GM12891 (cell line): ENCODE measurements at regions not wholly inside any gene's neighbourhood (a gene's known extent, or its start where the extent isn't known, plus 50 kb on each side); places are given as distances from the start of the nearest gene placed in this dataset.

ENCODE experiments used
- PAX5 ChIP-seq: IDR thresholded peaks from 2 replicates; pipeline ENCODE4 v1.6.1; 2011; ENCODE audit warnings: low read length, moderate library complexity, mild to moderate bottlenecking; ENCODE audit not compliant: insufficient read depth, severe bottlenecking
- POLR2A ChIP-seq: IDR thresholded peaks from 2 replicates; pipeline ENCODE4 v1.6.1; 2011; ENCODE audit warnings: low read depth, low read length, control low read depth
- POLR2AphosphoS5 ChIP-seq: IDR thresholded peaks from 2 replicates; pipeline ENCODE4 v1.6.1; 2011; ENCODE audit warnings: low read depth, low read length, control low read depth
- POU2F2 ChIP-seq: IDR thresholded peaks from 2 replicates; pipeline ENCODE4 v1.6.1; 2011; ENCODE audit warnings: low read depth, mild to moderate bottlenecking, control low read depth, low read length, moderate library complexity
- SPI1 ChIP-seq: IDR thresholded peaks from 2 replicates; pipeline ENCODE4 v1.6.1; 2011; ENCODE audit warnings: low read depth, low read length, control low read depth
- TAF1 ChIP-seq: IDR thresholded peaks from 2 replicates; pipeline ENCODE4 v1.6.1; 2011; ENCODE audit warnings: low read depth, low read length, control low read depth

- TF ChIP-seq POLR2AphosphoS5 (no peak), POLR2A (no peak), TAF1 (no peak), POU2F2 (no peak), SPI1 (no peak), PAX5 (no peak)
These were observed 253.8 kb downstream of the LTN1 start for GRCh38 chr21:28738882-28739281.
